ENCODE measurements at regions not wholly inside any gene's neighbourhood (a gene's known extent, or its start where the extent isn't known, plus 50 kb on each side); places are given as distances from the start of the nearest gene placed in this dataset.

GRCh38 chr21:35619184-35619583 lies 441.1 kb downstream of the SETD4 start:
- no peaks in the 10 kb centered on the region for H3K9me3 ChIP-seq (replicated peaks; ENCODE audit: control insufficient read depth, low read depth, low read length)
- H3K27me3 ChIP-seq (ENCODE audit: control insufficient read depth, insufficient read depth, low read length) = no peaks in the 10 kb centered on the region
- no peaks in the 10 kb centered on the region for H3K4me1 ChIP-seq (ENCODE audit: control insufficient read depth, insufficient read depth, low read length)
- H3K4me3 ChIP-seq (ENCODE audit: low read length) = no peak overlapping the region
- WGBS (ENCODE audit: insufficient coverage) = 85% methylated on average over 2 of the region's 2 CpGs
- no peaks in the 10 kb centered on the region for H3K36me3 ChIP-seq (ENCODE audit: control insufficient read depth, insufficient read depth, low read length)
- no peak for DNase-seq
- H3K27ac ChIP-seq (ENCODE audit: low read length) = no peak overlapping the region

- no peak overlapping the region for H3K27ac ChIP-seq (ENCODE audit: low read length)
- H3K27me3 ChIP-seq (ENCODE audit: control insufficient read depth, insufficient read depth, low read length) = no peaks in the 10 kb centered on the region
- no peaks in the 10 kb centered on the region for H3K9me3 ChIP-seq (replicated peaks; ENCODE audit: control insufficient read depth, low read depth, low read length)
- H3K4me1 ChIP-seq (ENCODE audit: control insufficient read depth, insufficient read depth, low read length) = no peaks in the 10 kb centered on the region
- H3K36me3 ChIP-seq (ENCODE audit: control insufficient read depth, insufficient read depth, low read length) = no peaks in the 10 kb centered on the region
- no peak for DNase-seq
- no CpG with 5 or more reads among the region's 3 CpGs for WGBS (ENCODE audit: insufficient coverage)
- H3K4me3 ChIP-seq (ENCODE audit: low read length) = no peak overlapping the region
These were observed 442.8 kb downstream of the SETD4 start for GRCh38 chr21:35617491-35617890.

GRCh38 chr21:35616090-35616489 lies 444.2 kb downstream of the SETD4 start:
- Histone ChIP-seq H3K36me3 (ENCODE audit: control insufficient read depth, insufficient read depth, low read length) (no peaks in the 10 kb centered on the region), H3K27me3 (ENCODE audit: control insufficient read depth, insufficient read depth, low read length) (no peaks in the 10 kb centered on the region), H3K4me1 (ENCODE audit: control insufficient read depth, insufficient read depth, low read length) (no peaks in the 10 kb centered on the region), H3K9me3 (replicated peaks; ENCODE audit: control insufficient read depth, low read depth, low read length) (no peaks in the 10 kb centered on the region), H3K4me3 (ENCODE audit: low read length) (no peak overlapping the region), H3K27ac (ENCODE audit: low read length) (no peak overlapping the region)
- WGBS (ENCODE audit: insufficient coverage) = no CpG with 5 or more reads among the region's 4 CpGs
- peak; percentile 73 for DNase-seq

GRCh38 chr21:35615325-35615724 lies 445.0 kb downstream of the SETD4 start:
- H3K27ac ChIP-seq (ENCODE audit: low read length) = no peak overlapping the region
- no peaks in the 10 kb centered on the region for H3K9me3 ChIP-seq (replicated peaks; ENCODE audit: control insufficient read depth, low read depth, low read length)
- WGBS (ENCODE audit: insufficient coverage) = no CpG with 5 or more reads among the region's 1 CpG
- H3K27me3 ChIP-seq (ENCODE audit: control insufficient read depth, insufficient read depth, low read length) = no peaks in the 10 kb centered on the region
- no peaks in the 10 kb centered on the region for H3K36me3 ChIP-seq (ENCODE audit: control insufficient read depth, insufficient read depth, low read length)
- no peak for DNase-seq
- H3K4me1 ChIP-seq (ENCODE audit: control insufficient read depth, insufficient read depth, low read length) = no peaks in the 10 kb centered on the region
- no peak overlapping the region for H3K4me3 ChIP-seq (ENCODE audit: low read length)

- H3K27ac ChIP-seq (ENCODE audit: low read length) = no peak overlapping the region
- H3K4me3 ChIP-seq (ENCODE audit: low read length) = no peak overlapping the region
- no peak for DNase-seq
- H3K9me3 ChIP-seq (replicated peaks; ENCODE audit: control insufficient read depth, low read depth, low read length) = no peaks in the 10 kb centered on the region
- no CpG with 5 or more reads among the region's 4 CpGs for WGBS (ENCODE audit: insufficient coverage)
- H3K27me3 ChIP-seq (ENCODE audit: control insufficient read depth, insufficient read depth, low read length) = no peaks in the 10 kb centered on the region
- H3K36me3 ChIP-seq (ENCODE audit: control insufficient read depth, insufficient read depth, low read length) = no peaks in the 10 kb centered on the region
- H3K4me1 ChIP-seq (ENCODE audit: control insufficient read depth, insufficient read depth, low read length) = no peaks in the 10 kb centered on the region
These were observed 445.9 kb downstream of the SETD4 start for GRCh38 chr21:35614396-35614921.

GRCh38 chr21:35611708-35612132 lies 448.6 kb downstream of the SETD4 start:
- Histone ChIP-seq H3K27ac (ENCODE audit: low read length) (no peak overlapping the region), H3K4me3 (ENCODE audit: low read length) (no peak overlapping the region), H3K9me3 (replicated peaks; ENCODE audit: control insufficient read depth, low read depth, low read length) (no peaks in the 10 kb centered on the region), H3K27me3 (ENCODE audit: control insufficient read depth, insufficient read depth, low read length) (no peaks in the 10 kb centered on the region), H3K36me3 (ENCODE audit: control insufficient read depth, insufficient read depth, low read length) (no peaks in the 10 kb centered on the region), H3K4me1 (ENCODE audit: control insufficient read depth, insufficient read depth, low read length) (no peaks in the 10 kb centered on the region)
- 58% methylated on average over 2 of the region's 2 CpGs for WGBS (ENCODE audit: insufficient coverage)
- no peak for DNase-seq

GRCh38 chr21:35609263-35609662 lies 451.1 kb downstream of the SETD4 start:
- Histone ChIP-seq H3K4me3 (ENCODE audit: low read length) (no peak overlapping the region), H3K9me3 (replicated peaks; ENCODE audit: control insufficient read depth, low read depth, low read length) (no peaks in the 10 kb centered on the region), H3K36me3 (ENCODE audit: control insufficient read depth, insufficient read depth, low read length) (no peaks in the 10 kb centered on the region), H3K27ac (ENCODE audit: low read length) (no peak overlapping the region), H3K4me1 (ENCODE audit: control insufficient read depth, insufficient read depth, low read length) (no peaks in the 10 kb centered on the region), H3K27me3 (ENCODE audit: control insufficient read depth, insufficient read depth, low read length) (no peaks in the 10 kb centered on the region)
- no peak for DNase-seq
- no CpG with 5 or more reads among the region's 4 CpGs for WGBS (ENCODE audit: insufficient coverage)

GRCh38 chr21:35607406-35607805 lies 452.9 kb downstream of the SETD4 start:
- no peaks in the 10 kb centered on the region for H3K4me1 ChIP-seq (ENCODE audit: control insufficient read depth, insufficient read depth, low read length)
- H3K27me3 ChIP-seq (ENCODE audit: control insufficient read depth, insufficient read depth, low read length) = no peaks in the 10 kb centered on the region
- H3K4me3 ChIP-seq (ENCODE audit: low read length) = no peak overlapping the region
- H3K27ac ChIP-seq (ENCODE audit: low read length) = no peak overlapping the region
- DNase-seq = no peak
- H3K36me3 ChIP-seq (ENCODE audit: control insufficient read depth, insufficient read depth, low read length) = no peaks in the 10 kb centered on the region
- WGBS (ENCODE audit: insufficient coverage) = no CpG with 5 or more reads among the region's 5 CpGs
- no peaks in the 10 kb centered on the region for H3K9me3 ChIP-seq (replicated peaks; ENCODE audit: control insufficient read depth, low read depth, low read length)

GRCh38 chr21:35606578-35606977 lies 453.7 kb downstream of the SETD4 start:
- no peak overlapping the region for H3K4me3 ChIP-seq (ENCODE audit: low read length)
- DNase-seq = no peak
- no CpG with 5 or more reads among the region's 2 CpGs for WGBS (ENCODE audit: insufficient coverage)
- no peaks in the 10 kb centered on the region for H3K4me1 ChIP-seq (ENCODE audit: control insufficient read depth, insufficient read depth, low read length)
- no peaks in the 10 kb centered on the region for H3K36me3 ChIP-seq (ENCODE audit: control insufficient read depth, insufficient read depth, low read length)
- H3K9me3 ChIP-seq (replicated peaks; ENCODE audit: control insufficient read depth, low read depth, low read length) = no peaks in the 10 kb centered on the region
- no peak overlapping the region for H3K27ac ChIP-seq (ENCODE audit: low read length)
- H3K27me3 ChIP-seq (ENCODE audit: control insufficient read depth, insufficient read depth, low read length) = no peaks in the 10 kb centered on the region

GRCh38 chr21:35606146-35606545 lies 454.2 kb downstream of the SETD4 start:
- no peaks in the 10 kb centered on the region for H3K27me3 ChIP-seq (ENCODE audit: control insufficient read depth, insufficient read depth, low read length)
- H3K4me3 ChIP-seq (ENCODE audit: low read length) = no peak overlapping the region
- no peak overlapping the region for H3K27ac ChIP-seq (ENCODE audit: low read length)
- no peak for DNase-seq
- no peaks in the 10 kb centered on the region for H3K36me3 ChIP-seq (ENCODE audit: control insufficient read depth, insufficient read depth, low read length)
- no peaks in the 10 kb centered on the region for H3K9me3 ChIP-seq (replicated peaks; ENCODE audit: control insufficient read depth, low read depth, low read length)
- no peaks in the 10 kb centered on the region for H3K4me1 ChIP-seq (ENCODE audit: control insufficient read depth, insufficient read depth, low read length)
- WGBS (ENCODE audit: insufficient coverage) = 100% methylated on average over 1 of the region's 6 CpGs

GRCh38 chr21:35603494-35603893 lies 456.8 kb downstream of the SETD4 start:
- 66% methylated on average over 4 of the region's 5 CpGs for WGBS (ENCODE audit: insufficient coverage)
- no peaks in the 10 kb centered on the region for H3K36me3 ChIP-seq (ENCODE audit: control insufficient read depth, insufficient read depth, low read length)
- no peak overlapping the region for H3K27ac ChIP-seq (ENCODE audit: low read length)
- no peak overlapping the region for H3K4me3 ChIP-seq (ENCODE audit: low read length)
- H3K27me3 ChIP-seq (ENCODE audit: control insufficient read depth, insufficient read depth, low read length) = no peaks in the 10 kb centered on the region
- no peaks in the 10 kb centered on the region for H3K9me3 ChIP-seq (replicated peaks; ENCODE audit: control insufficient read depth, low read depth, low read length)
- no peak for DNase-seq
- no peaks in the 10 kb centered on the region for H3K4me1 ChIP-seq (ENCODE audit: control insufficient read depth, insufficient read depth, low read length)
